GM21576 (cell line): ENCODE measurements at regions not wholly inside any gene's neighbourhood (a gene's known extent, or its start where the extent isn't known, plus 50 kb on each side); places are given as distances from the start of the nearest gene placed in this dataset.
"Not testable (repeated sequence)": the region's sequence is repeated elsewhere in the genome, so short reads cannot be mapped to it uniquely, and the experiment has no call there.

Source experiments
- ATAC-seq: cut with Tn5 transposase; IDR thresholded peaks from one replicate; pipeline ENCODE4 v1.9.1; 2021; ENCODE audit warnings: mild to moderate bottlenecking, moderate library complexity; ENCODE audit not compliant: unreplicated experiment

DNA sequence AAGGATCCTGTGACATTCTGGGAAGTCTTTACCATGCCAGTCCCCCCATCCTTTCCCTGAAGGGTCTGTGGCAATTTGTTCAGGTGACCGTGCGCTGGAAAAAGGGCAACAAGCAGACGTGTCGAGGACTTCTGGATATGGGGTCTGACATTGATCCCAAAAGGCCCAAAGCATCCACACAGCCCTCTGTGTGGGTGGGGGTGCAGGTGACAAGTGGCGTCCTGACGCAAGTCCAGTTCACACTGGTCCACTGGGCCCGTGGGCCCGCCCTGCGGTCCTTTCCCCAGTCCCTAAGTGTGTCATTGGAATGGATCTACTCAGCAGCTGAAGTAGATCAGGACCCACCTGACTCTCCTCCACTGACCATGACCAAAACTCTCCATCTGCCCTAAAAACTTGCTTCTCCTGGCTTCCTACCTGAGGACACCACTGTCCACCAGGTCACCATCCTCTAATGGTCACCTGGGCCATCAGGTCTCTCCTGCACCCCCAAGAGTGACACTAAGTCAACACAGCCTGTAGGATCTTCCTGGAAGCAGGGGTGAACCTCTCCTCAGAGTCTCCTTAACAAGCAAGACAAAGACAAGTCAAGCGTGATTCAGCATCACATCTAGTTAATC lies 85.6 kb upstream of the SLC66A3 start:
- no peak for ATAC-seq

- no peak for ATAC-seq
Measured at GRCh38 chr2:11071211-11071610, 84.1 kb upstream of the SLC66A3 start.

GRCh38 chr2:11071939-11072338 lies 83.3 kb upstream of the SLC66A3 start:
- ATAC-seq, result no peak

- no peak for ATAC-seq
Measured at GRCh38 chr2:11072550-11072949, 82.7 kb upstream of the SLC66A3 start.

GRCh38 chr2:11073251-11073650 lies 82.0 kb upstream of the SLC66A3 start:
- no peak for ATAC-seq

DNA sequence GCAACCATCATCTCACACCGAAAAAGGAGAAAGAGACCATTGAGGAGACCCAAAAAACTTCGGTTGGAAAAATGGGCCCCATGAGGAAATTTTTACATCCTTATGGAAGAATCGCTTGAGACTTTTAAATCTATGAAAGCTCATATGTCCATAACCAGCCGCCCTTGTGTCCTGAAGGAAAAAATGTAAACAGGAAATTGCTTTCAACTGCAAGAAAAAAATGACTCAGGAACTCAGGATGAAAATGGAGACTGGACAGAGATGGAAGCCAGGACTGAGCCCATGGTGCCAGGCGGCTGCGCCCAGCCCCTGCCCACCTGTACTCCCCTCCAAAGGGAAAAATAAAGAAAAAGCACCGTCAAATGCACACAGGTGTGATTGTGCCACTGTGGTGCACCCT lies 81.5 kb upstream of the SLC66A3 start:
- ATAC-seq, result no peak

- no peak for ATAC-seq
Measured at GRCh38 chr2:11074246-11074820, 80.9 kb upstream of the SLC66A3 start.

- no peak for ATAC-seq
Measured at GRCh38 chr2:11075221-11075620, 80.0 kb upstream of the SLC66A3 start.

DNA sequence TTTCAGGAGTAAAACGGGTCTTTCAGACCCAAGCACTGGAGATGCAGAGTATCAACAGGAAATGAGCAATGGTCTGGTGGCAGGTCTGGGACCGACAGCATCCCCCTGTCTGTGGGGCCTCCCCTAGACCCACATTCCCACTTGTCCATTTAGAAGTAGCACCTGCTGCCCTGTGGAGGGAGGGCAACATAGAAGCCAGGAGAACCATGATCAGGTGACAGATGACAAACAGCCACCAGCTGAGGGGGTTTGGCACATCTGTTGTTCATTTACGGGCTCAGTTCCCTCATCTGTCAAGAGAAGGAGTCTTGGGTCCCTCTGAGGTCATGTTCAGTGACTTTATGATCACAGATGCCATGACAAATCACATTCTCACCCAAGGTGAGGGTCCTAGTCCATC lies 77.9 kb upstream of the SLC66A3 start:
- ATAC-seq, result no peak

GRCh38 chr2:11079136-11079824 lies 76.0 kb upstream of the SLC66A3 start:
- no peak for ATAC-seq

DNA sequence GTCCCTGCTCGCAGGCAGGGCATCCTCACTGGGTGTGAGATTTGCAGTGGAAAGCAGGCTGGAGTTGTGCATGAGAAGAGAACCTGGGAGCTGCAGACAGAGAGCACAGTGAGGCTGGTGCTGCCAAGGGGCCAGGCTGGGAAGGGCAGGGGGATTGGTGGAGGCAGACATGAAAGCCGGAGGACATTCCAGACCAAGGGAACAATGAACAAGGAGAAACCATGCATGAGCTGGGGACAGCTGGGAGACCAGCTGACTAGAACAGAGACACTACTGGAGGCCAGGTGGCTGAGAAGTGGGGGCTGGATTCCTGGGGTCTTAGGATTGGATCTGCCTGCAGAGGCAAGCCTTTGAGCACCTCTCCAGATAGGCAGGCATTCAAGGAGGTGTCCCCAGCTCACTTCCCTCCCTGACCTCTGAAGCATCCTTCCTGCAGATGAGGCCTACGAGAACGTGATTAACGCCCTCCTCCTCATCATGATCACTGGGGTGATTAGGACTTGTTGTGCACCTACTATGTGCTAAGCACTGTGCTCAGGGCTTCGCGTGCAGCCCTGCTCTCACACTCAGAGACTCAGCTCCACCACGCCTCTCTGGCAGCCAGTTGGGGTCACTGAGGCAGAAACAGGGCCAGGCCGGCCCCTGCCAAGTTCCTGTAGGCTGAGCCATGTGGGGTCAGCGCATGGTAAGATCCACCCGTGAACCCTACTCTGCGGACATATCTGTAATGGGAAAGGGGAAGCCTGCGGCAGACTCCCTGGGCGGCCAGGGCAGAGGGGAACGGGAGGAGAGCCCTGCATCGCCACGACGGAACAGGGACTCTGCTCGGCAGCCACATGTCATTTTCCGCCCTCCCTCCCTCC lies 74.8 kb upstream of the SLC66A3 start:
- ATAC-seq, result no peak

DNA sequence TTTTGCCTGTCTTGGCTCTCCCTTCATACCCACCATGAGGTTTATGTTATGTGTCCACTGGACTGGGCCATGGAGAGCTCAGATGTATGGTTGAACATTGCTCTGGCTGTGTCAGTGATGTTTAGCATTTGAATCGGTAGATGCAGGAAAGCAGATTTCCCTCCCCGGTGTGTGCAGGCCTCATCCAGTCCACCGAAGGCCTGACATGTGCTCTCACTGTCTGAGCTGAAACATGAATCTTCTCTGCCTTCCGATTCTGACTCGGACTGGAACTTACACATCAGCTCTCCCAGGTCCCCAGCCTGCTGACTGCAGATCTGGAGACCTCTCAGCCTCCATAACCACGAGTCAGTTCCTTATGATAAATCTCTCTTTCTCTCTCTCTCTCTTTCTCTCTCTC lies 72.4 kb upstream of the SLC66A3 start:
- ATAC-seq, result no peak

DNA sequence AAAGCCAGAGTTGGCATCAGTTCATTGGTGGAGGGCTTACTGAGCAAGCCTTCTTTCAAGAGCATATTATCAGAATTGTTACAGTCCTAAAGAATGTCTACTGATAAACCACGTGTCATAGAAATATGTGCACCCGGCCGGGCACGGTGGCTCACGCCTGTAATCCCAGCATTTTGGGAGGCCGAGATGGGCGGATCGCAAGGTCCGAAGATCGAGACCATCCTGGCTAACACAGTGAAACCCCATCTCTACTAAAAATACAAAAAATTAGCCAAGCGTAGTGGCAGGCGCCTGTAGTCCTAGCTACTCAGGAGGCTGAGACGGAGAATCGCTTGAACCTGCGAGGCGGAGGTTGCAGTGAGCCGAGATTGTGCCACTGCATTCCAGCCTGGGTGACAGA lies 66.4 kb upstream of the SLC66A3 start:
- not testable (repeated sequence) for ATAC-seq

DNA sequence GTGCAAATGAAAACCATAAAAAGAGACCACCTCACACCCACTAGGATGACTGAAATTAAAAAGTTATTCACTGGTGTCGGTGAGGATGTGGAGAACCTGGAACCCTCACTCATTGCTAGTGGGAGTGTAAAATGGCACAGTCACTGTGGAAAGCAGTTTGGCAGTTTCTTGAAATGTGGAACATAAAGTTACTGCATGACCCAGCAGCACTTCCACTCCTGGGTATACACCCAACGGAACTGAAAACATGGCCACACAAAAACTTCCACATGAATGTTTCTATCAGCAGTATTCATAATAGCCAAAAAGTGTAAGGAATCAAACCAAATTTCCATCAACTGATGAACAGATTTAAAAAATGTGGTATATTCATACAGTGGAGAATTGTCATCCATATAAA lies 65.1 kb upstream of the SLC66A3 start:
- ATAC-seq, result no peak

GRCh38 chr2:11092701-11093335 lies 62.4 kb upstream of the SLC66A3 start:
- no peak for ATAC-seq

GRCh38 chr2:11093467-11093866 lies 61.8 kb upstream of the SLC66A3 start:
- no peak for ATAC-seq

- ATAC-seq, result no peak
Measured at GRCh38 chr2:11094021-11094810, 61.1 kb upstream of the SLC66A3 start.

DNA sequence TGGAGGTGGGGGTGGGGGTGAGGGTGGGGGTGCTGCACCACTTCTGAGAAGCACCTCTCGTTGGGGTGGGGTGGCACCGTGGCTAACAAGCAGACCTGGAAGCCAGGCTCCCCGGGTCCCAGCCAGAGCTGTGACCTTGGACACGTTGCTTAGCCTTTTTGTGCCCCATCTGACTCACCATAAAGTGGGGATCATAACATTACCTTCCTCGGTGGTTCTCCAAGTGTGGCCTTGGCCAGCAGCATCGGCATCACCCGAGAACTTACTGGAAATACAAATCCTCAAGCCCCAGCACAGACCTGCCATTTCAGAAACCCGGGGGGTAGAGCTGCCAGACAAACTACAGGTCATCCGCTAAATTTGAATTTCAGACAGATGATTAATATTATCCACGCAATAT lies 58.7 kb upstream of the SLC66A3 start:
- ATAC-seq, result no peak

GRCh38 chr2:11097038-11097720 lies 58.1 kb upstream of the SLC66A3 start:
- ATAC-seq, result no peak
